ENCODE measurements at regions not wholly inside any gene's neighbourhood (a gene's known extent, or its start where the extent isn't known, plus 50 kb on each side); places are given as distances from the start of the nearest gene placed in this dataset.

DNA sequence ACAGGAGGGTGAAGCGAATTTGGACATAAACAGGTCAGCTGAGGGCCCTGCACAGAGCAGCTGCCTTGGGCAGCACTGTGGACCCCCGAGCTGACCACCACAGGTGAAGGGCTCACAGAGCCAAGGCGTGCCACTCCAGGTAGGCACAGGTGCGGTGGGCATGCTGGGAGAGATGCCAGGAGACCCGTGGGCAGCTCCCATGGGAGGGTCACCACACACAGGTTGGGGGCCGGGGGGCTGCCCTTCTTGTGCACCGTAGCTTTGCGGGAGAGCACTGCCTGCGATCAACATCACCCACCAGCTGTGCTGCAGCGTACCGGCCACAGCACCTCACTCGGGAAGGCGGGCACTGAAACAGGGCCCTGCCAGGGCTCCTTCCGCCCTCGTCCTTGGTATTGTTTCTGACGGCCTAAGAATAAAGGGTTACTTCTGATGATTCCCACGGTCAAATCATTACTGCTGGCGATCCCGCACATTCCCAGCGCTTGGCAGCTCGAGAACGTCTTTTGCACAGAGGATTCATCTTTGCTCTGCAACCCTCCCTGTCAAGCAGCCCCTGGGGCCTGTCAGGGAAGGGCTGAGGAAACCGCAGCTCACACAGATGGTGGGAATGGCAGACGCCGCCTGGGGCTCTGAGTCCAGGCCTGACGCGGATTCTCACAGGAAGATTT lies 181.7 kb downstream of the BANP start:
- TF ChIP-seq, protein P1, sequence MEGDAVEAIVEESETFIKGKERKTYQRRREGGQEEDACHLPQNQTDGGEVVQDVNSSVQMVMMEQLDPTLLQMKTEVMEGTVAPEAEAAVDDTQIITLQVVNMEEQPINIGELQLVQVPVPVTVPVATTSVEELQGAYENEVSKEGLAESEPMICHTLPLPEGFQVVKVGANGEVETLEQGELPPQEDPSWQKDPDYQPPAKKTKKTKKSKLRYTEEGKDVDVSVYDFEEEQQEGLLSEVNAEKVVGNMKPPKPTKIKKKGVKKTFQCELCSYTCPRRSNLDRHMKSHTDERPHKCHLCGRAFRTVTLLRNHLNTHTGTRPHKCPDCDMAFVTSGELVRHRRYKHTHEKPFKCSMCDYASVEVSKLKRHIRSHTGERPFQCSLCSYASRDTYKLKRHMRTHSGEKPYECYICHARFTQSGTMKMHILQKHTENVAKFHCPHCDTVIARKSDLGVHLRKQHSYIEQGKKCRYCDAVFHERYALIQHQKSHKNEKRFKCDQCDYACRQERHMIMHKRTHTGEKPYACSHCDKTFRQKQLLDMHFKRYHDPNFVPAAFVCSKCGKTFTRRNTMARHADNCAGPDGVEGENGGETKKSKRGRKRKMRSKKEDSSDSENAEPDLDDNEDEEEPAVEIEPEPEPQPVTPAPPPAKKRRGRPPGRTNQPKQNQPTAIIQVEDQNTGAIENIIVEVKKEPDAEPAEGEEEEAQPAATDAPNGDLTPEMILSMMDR (tag by site-specific recombination; IDR thresholded peaks at IDR 0.05): no peak
- TF ChIP-seq ZNF624 (tag by site-specific recombination; IDR thresholded peaks at IDR 0.05) (no peak), ZFP69B (tag by site-specific recombination; IDR thresholded peaks at IDR 0.05) (no peak), SP2 (tag by site-specific recombination; IDR thresholded peaks at IDR 0.05) (no peak), FEZF1 (tag by site-specific recombination; IDR thresholded peaks at IDR 0.05) (no peak), ZNF19 (tag by site-specific recombination; IDR thresholded peaks at IDR 0.05; ENCODE audit: low read depth) (no peak), KLF1 (tag by site-specific recombination; IDR thresholded peaks at IDR 0.05) (no peak), ZNF585B (tag by site-specific recombination; IDR thresholded peaks at IDR 0.05) (no peak), ZNF24 (tag by site-specific recombination; IDR thresholded peaks at IDR 0.05) (no peak), ZNF501 (tag by site-specific recombination; IDR thresholded peaks at IDR 0.05) (no peak), ZNF423 (tag by site-specific recombination; IDR thresholded peaks at IDR 0.05) (no peak)
- TF ChIP-seq, protein P2, sequence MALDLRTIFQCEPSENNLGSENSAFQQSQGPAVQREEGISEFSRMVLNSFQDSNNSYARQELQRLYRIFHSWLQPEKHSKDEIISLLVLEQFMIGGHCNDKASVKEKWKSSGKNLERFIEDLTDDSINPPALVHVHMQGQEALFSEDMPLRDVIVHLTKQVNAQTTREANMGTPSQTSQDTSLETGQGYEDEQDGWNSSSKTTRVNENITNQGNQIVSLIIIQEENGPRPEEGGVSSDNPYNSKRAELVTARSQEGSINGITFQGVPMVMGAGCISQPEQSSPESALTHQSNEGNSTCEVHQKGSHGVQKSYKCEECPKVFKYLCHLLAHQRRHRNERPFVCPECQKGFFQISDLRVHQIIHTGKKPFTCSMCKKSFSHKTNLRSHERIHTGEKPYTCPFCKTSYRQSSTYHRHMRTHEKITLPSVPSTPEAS (tag by site-specific recombination; IDR thresholded peaks at IDR 0.05): no peak
- TF ChIP-seq, protein P3, sequence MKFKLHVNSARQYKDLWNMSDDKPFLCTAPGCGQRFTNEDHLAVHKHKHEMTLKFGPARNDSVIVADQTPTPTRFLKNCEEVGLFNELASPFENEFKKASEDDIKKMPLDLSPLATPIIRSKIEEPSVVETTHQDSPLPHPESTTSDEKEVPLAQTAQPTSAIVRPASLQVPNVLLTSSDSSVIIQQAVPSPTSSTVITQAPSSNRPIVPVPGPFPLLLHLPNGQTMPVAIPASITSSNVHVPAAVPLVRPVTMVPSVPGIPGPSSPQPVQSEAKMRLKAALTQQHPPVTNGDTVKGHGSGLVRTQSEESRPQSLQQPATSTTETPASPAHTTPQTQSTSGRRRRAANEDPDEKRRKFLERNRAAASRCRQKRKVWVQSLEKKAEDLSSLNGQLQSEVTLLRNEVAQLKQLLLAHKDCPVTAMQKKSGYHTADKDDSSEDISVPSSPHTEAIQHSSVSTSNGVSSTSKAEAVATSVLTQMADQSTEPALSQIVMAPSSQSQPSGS (tag by site-specific recombination; IDR thresholded peaks at IDR 0.05; ENCODE audit: low read depth): no peak
